IMR-90 (cell line): ENCODE measurements at regions not wholly inside any gene's neighbourhood (a gene's known extent, or its start where the extent isn't known, plus 50 kb on each side); places are given as distances from the start of the nearest gene placed in this dataset.

Experiments used
- ATAC-seq: fragments of 200-7000 bp; cut with Tn5 transposase; 2 replicates; pipeline ENCODE4 v1.9.1; 2020; ENCODE audit warnings: low read depth, mild to moderate bottlenecking, moderate library complexity
- BruUV-seq: library from RNA; stranded (reverse); fragments of 400-500 nt; replicated peaks from 2 replicates; lab custom pipeline; 2021; lab: Mats Ljungman, UMichigan
- CTCF ChIA-PET: fragments of 300-600 bp; formaldehyde crosslinking; extraction: SDS; loops from one replicate; lab custom pipeline; 2021; ENCODE audit warnings: antibody characterized with exemption; lab: Yijun Ruan, JAX
- POLR2A ChIA-PET: fragments of 300-600 bp; sonication (Branson Sonifier 250); formaldehyde crosslinking; loops from one replicate; lab custom pipeline; 2022; ENCODE audit warnings: antibody characterized with exemption; ENCODE audit not compliant: unreplicated experiment; lab: Charles Lee
- DNase-seq: peaks from one replicate; pipeline ENCODE4 v3.0.0; 2013
- H2AFZ ChIP-seq: replicated peaks from 2 replicates; pipeline ENCODE3; 2013; ENCODE audit warnings: low read length, mild to moderate bottlenecking; ENCODE audit not compliant: poor library complexity
- H2AK5ac ChIP-seq: 2 replicates; pipeline ENCODE4 v1.6.1; 2013; ENCODE audit warnings: low read depth, low read length, inconsistent platforms
- H2AK9ac ChIP-seq: replicated peaks from 2 replicates; pipeline ENCODE3; 2013; ENCODE audit warnings: mild to moderate bottlenecking, low read depth, low read length, moderate library complexity; ENCODE audit not compliant: poor library complexity
- H2BK120ac ChIP-seq: 2 replicates; pipeline ENCODE4 v1.6.1; 2013; ENCODE audit warnings: low read depth, low read length, inconsistent platforms
- H2BK15ac ChIP-seq: 3 replicates; pipeline ENCODE4 v1.6.1; 2013; ENCODE audit warnings: low read depth, low read length, inconsistent platforms
- H2BK20ac ChIP-seq: 2 replicates; pipeline ENCODE4 v1.6.1; 2013; ENCODE audit warnings: low read depth, mild to moderate bottlenecking, inconsistent platforms, low read length, moderate library complexity
- H2BK5ac ChIP-seq: 2 replicates; pipeline ENCODE4 v1.6.1; 2013; ENCODE audit warnings: mild to moderate bottlenecking, low read depth, low read length, inconsistent platforms; ENCODE audit not compliant: poor library complexity, severe bottlenecking
- H3K14ac ChIP-seq: replicated peaks from 2 replicates; pipeline ENCODE4 v1.6.1; 2013; ENCODE audit warnings: low read depth, low read length, inconsistent platforms
- H3K18ac ChIP-seq: 2 replicates; pipeline ENCODE4 v1.6.1; 2013; ENCODE audit warnings: low read depth, low read length, control low read depth
- H3K23ac ChIP-seq: 2 replicates; pipeline ENCODE4 v1.6.1; 2013; ENCODE audit warnings: low read depth, low read length, inconsistent platforms
- H3K27ac ChIP-seq: 2 replicates; pipeline ENCODE4 v1.5.1; 2013; ENCODE audit warnings: mild to moderate bottlenecking, control low read depth, low read length; ENCODE audit not compliant: insufficient read depth
- H3K27me3 ChIP-seq: 2 replicates; pipeline ENCODE4 v1.6.1; 2013; ENCODE audit warnings: low read length; ENCODE audit not compliant: control insufficient read depth, insufficient read depth
- H3K36me3 ChIP-seq: 2 replicates; pipeline ENCODE4 v1.6.1; 2013; ENCODE audit warnings: low read length, mixed read lengths; ENCODE audit not compliant: control insufficient read depth, insufficient read depth
- H3K4ac ChIP-seq: 2 replicates; pipeline ENCODE4 v1.6.1; 2013; ENCODE audit warnings: low read depth, low read length, inconsistent platforms
- H3K4me1 ChIP-seq: 2 replicates; pipeline ENCODE4 v1.6.1; 2013; ENCODE audit warnings: low read length, mixed read lengths; ENCODE audit not compliant: control insufficient read depth, insufficient read depth
- H3K4me2 ChIP-seq: 2 replicates; pipeline ENCODE4 v1.6.1; 2013; ENCODE audit warnings: low read depth, mild to moderate bottlenecking, control low read depth, low read length, moderate library complexity
- H3K4me3 ChIP-seq: 2 replicates; pipeline ENCODE4 v1.5.1; 2013; ENCODE audit warnings: low read depth, mild to moderate bottlenecking, control low read depth, low read length, moderate library complexity; ENCODE audit not compliant: insufficient read depth
- H3K56ac ChIP-seq: 2 replicates; pipeline ENCODE4 v1.6.1; 2013; ENCODE audit warnings: low read length, inconsistent platforms; ENCODE audit not compliant: insufficient read depth; ENCODE audit errors: extremely low read depth
- H3K79me1 ChIP-seq, 2 experiments: 2 replicates each; pipeline ENCODE4 v1.6.1; 2013; ENCODE audit warnings: low read length in 2 of 2, inconsistent platforms in 1 of 2, low read depth in 1 of 2
- H3K9ac ChIP-seq: 2 replicates; pipeline ENCODE4 v1.6.1; 2013; ENCODE audit warnings: low read depth, low read length, control low read depth
- H3K9me1 ChIP-seq: 2 replicates; pipeline ENCODE4 v1.6.1; 2013; ENCODE audit warnings: low read length, inconsistent platforms; ENCODE audit not compliant: insufficient read depth
- H3K9me3 ChIP-seq: 2 replicates; pipeline ENCODE4 v1.6.1; 2013; ENCODE audit warnings: low read length; ENCODE audit not compliant: control insufficient read depth, insufficient read depth
- H4K20me1 ChIP-seq: 2 replicates; pipeline ENCODE4 v1.6.1; 2013; ENCODE audit warnings: low read length, inconsistent platforms; ENCODE audit not compliant: insufficient read depth
- H4K5ac ChIP-seq: 2 replicates; pipeline ENCODE4 v1.6.1; 2013; ENCODE audit warnings: mild to moderate bottlenecking, low read depth, low read length, control low read depth
- H4K8ac ChIP-seq, 2 experiments: 2 replicates each; pipeline ENCODE4 v1.6.1; 2013; ENCODE audit warnings: low read depth in 2 of 2, low read length in 2 of 2, control low read depth in 1 of 2, inconsistent platforms in 1 of 2
- H4K91ac ChIP-seq: 2 replicates; pipeline ENCODE4 v1.6.1; 2013; ENCODE audit warnings: low read depth, low read length, inconsistent platforms; ENCODE audit not compliant: insufficient read depth
- BHLHE40 ChIP-seq: fragments of 150-350 bp; IDR thresholded peaks from 2 replicates; pipeline ENCODE4 v1.6.1; 2016; ENCODE audit warnings: mild to moderate bottlenecking, low read depth, low read length
- CEBPB ChIP-seq: IDR thresholded peaks from 2 replicates; pipeline ENCODE4 v1.6.1; 2012; ENCODE audit warnings: low read depth, low read length, improper control_type of control experiment
- CHD1 ChIP-seq: IDR thresholded peaks from 2 replicates; pipeline ENCODE4 v1.6.1; 2012; ENCODE audit warnings: low read depth, low read length, improper control_type of control experiment
- CTCF ChIP-seq: conservative IDR thresholded peaks from 2 replicates; pipeline ENCODE4 v1.5.1; 2012; ENCODE audit warnings: mild to moderate bottlenecking, low read depth, low read length, improper control_type of control experiment
- ELK1 ChIP-seq: fragments of 150-350 bp; IDR thresholded peaks from 2 replicates; pipeline ENCODE4 v1.6.1; 2016; ENCODE audit warnings: low read depth, mild to moderate bottlenecking, low read length, moderate library complexity, borderline replicate concordance
- FOS ChIP-seq: fragments of 150-350 bp; IDR thresholded peaks from 2 replicates; pipeline ENCODE4 v1.6.1; 2016; ENCODE audit warnings: low read depth, low read length
- MAFK ChIP-seq: IDR thresholded peaks from 2 replicates; pipeline ENCODE4 v1.6.1; 2012; ENCODE audit warnings: low read depth, low read length, improper control_type of control experiment
- MAZ ChIP-seq: IDR thresholded peaks from 2 replicates; pipeline ENCODE4 v1.6.1; 2012; ENCODE audit warnings: low read depth, mild to moderate bottlenecking, low read length, improper control_type of control experiment, moderate library complexity, borderline replicate concordance
- MXI1 ChIP-seq: IDR thresholded peaks from 2 replicates; pipeline ENCODE4 v1.6.1; 2012; ENCODE audit warnings: low read depth, mild to moderate bottlenecking, low read length, moderate library complexity, borderline replicate concordance
- NFE2L2 ChIP-seq: fragments of 150-350 bp; IDR thresholded peaks from 2 replicates; pipeline ENCODE4 v1.6.1; 2016; ENCODE audit warnings: low read depth, mild to moderate bottlenecking, low read length
- POLR2A ChIP-seq: IDR thresholded peaks from 2 replicates; pipeline ENCODE4 v1.6.1; 2012; ENCODE audit warnings: mild to moderate bottlenecking, low read depth, low read length
- RAD21 ChIP-seq: IDR thresholded peaks from 2 replicates; pipeline ENCODE4 v1.6.1; 2012; ENCODE audit warnings: low read length, improper control_type of control experiment
- RCOR1 ChIP-seq: IDR thresholded peaks from 2 replicates; pipeline ENCODE4 v1.6.1; 2012; ENCODE audit warnings: mild to moderate bottlenecking, low read length, improper control_type of control experiment; ENCODE audit not compliant: insufficient replicate concordance
- RFX5 ChIP-seq: IDR thresholded peaks from 2 replicates; pipeline ENCODE4 v1.8.0; 2012; ENCODE audit warnings: low read depth, mild to moderate bottlenecking, low read length, moderate library complexity
- SMC3 ChIP-seq: fragments of 150-350 bp; IDR thresholded peaks from 2 replicates; pipeline ENCODE4 v1.6.1; 2016; ENCODE audit warnings: low read depth, mild to moderate bottlenecking, antibody characterized with exemption, low read length, moderate library complexity
- WGBS, 2 experiments: methylation state at CpG; one replicate each; pipeline versions ENCODE4 v1.1.5 to v1.1.7; 2013; ENCODE audit warnings: missing lambda C conversion rate in 2 of 2; ENCODE audit not compliant: insufficient read length in 1 of 2; ENCODE audit errors: extremely low coverage in 2 of 2; 5-methylcytosine and 5-hydroxymethylcytosine counted together
- dilution Hi-C: fragments of 300-500 bp; cut with HindIII; formaldehyde crosslinking; loops from one replicate; pipeline ENCODE4 v1.14.3; 2018; ENCODE audit warnings: low sequenced_read_pairs; ENCODE audit not compliant: unreplicated experiment
- in situ Hi-C: fragments of 300-500 bp; cut with MboI; formaldehyde crosslinking; loops from 3 replicates; pipeline ENCODE4 v1.14.3; 2019; ENCODE audit warnings: low sequenced_read_pairs, inconsistent platforms, mixed read lengths
- intact Hi-C: fragments of 100-400 bp; cut with micrococcal nuclease; formaldehyde crosslinking; loops from 2 replicates; pipeline ENCODE4 v1.10.0; 2022
- TF ChIP-seq, protein P1 (sequence below): fragments of 150-350 bp; IDR thresholded peaks from 2 replicates; pipeline ENCODE4 v1.6.1; 2017; ENCODE audit warnings: mild to moderate bottlenecking, antibody characterized with exemption, low read length, low read depth

DNA sequence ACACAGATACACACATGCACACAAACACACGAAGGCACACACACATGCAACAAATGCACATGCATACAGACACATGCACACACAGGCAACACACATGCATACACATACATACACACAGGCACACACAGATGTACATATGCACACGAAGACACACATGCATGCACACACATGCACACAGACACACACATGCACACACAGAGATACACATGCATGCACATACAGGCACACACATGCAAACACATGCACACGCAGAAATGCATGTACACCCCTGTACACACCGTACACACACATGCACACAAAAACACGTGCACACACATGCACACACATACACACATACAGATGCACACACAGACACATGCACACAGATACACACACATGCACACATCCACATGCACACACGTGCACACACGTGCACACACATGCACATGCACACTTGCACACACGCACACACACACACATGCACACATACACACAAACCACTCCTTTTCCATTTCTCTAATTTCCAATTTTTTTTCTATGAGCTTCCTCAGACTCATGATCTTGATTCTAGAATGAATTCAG is 63.3 kb upstream of the CCZ1B start:
- Histone ChIP-seq H3K27me3 (no peaks in the 10 kb centered on the region), H2BK120ac (no peak overlapping the region), H3K9me1 (no peaks in the 10 kb centered on the region), H3K9me3 (no peaks in the 10 kb centered on the region; the same call in 1 of the 2 replicates), H3K18ac (no peak overlapping the region), H4K20me1 (no peaks in the 10 kb centered on the region), H3K4me3 (no peak overlapping the region), H3K56ac (no peak overlapping the region), H2AK9ac (no peak overlapping the region), H2BK20ac (no peak overlapping the region), H3K4me1 (no peaks in the 10 kb centered on the region), H4K91ac (no peak overlapping the region), H4K8ac (no peak overlapping the region), H3K36me3 (no peaks in the 10 kb centered on the region), H4K5ac (no peak overlapping the region), H2BK5ac (no peak overlapping the region), H3K79me1 (no peaks in the 10 kb centered on the region), H3K4me2 (no peak overlapping the region), H3K27ac (no peak overlapping the region), H3K9ac (no peak overlapping the region), H2AFZ (no peak overlapping the region), H2BK15ac (no peak overlapping the region), H3K14ac (no peak overlapping the region), H2AK5ac (no peak overlapping the region), H3K4ac (no peak overlapping the region), H3K23ac (no peak overlapping the region)
- TF ChIP-seq SMC3 (no peak), BHLHE40 (no peak), POLR2A (no peak), MAZ (no peak), CTCF (no peak), FOS (no peak), MXI1 (no peak), ELK1 (no peak), RCOR1 (no peak), CHD1 (no peak), CEBPB (no peak), RFX5 (no peak), NFE2L2 (no peak), RAD21 (no peak), MAFK (no peak)
- TF ChIP-seq, protein P1, sequence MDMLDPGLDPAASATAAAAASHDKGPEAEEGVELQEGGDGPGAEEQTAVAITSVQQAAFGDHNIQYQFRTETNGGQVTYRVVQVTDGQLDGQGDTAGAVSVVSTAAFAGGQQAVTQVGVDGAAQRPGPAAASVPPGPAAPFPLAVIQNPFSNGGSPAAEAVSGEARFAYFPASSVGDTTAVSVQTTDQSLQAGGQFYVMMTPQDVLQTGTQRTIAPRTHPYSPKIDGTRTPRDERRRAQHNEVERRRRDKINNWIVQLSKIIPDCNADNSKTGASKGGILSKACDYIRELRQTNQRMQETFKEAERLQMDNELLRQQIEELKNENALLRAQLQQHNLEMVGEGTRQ: no peak
- 65% methylated on average over 4 of the region's 8 CpGs; no CpG with 5 or more reads in 1 of the 2 experiments for WGBS, 2 experiments
- intact Hi-C loops (no loop called here), in situ Hi-C loops (no loop called here), dilution Hi-C loops (no loop called here)
- no peak for DNase-seq
- CTCF ChIA-PET: no interaction called here
- no TSS peak for BruUV-seq
- POLR2A ChIA-PET: no interaction called here
- no peak for ATAC-seq
